Anterior cingulate cortex (tissue), 58 donors: ENCODE measurements at regions not wholly inside any gene's neighbourhood (a gene's known extent, or its start where the extent isn't known, plus 50 kb on each side); places are given as distances from the start of the nearest gene placed in this dataset.
"Not testable (repeated sequence)": the region's sequence is repeated elsewhere in the genome, so short reads cannot be mapped to it uniquely, and the experiment has no call there.

Experiments used
- DNase-seq, 58 donors: peaks; one replicate each; lab custom pipeline; 2025; lab: John Stamatoyannopoulos, UW

DNA sequence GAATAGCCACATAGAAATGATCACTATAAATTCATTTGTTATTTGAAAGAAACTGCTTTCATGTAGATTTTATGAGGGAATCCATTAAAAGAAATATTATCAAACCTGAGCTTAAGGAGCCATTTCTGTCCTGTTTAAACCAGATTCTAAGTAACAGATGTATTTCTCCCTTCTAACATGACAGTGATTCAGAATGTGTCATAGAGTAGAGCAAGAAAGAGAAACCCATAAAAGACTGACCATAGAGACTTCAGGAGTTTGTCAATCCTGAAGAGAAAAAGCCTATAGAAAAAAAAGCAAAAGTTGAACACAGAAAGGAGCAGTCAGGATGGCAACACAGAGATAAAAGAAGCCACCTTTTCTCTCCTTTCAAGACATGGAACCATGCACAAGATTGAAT is 390.6 kb downstream of the PRIM2 start:
- not testable (repeated sequence) for DNase-seq

DNA sequence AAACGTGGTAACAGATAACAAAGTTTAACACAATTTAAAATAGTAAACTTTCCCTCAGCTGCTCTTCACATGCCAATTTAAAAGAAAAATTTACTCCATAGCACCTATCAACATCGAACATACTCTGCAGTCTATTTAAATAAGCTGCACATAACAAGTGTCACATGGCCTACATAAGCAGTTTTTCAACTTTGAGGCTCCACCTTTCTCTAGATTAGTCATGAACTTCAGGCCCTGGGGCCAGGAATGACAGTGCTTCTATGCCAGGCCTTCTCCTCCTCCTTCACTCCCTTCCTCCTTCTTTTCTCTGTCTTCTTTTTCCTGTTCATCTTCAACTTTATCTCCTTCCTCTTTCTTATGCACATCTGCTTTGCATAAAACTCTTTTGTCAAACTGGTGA is 405.1 kb downstream of the PRIM2 start:
- not testable (repeated sequence) for DNase-seq

DNA sequence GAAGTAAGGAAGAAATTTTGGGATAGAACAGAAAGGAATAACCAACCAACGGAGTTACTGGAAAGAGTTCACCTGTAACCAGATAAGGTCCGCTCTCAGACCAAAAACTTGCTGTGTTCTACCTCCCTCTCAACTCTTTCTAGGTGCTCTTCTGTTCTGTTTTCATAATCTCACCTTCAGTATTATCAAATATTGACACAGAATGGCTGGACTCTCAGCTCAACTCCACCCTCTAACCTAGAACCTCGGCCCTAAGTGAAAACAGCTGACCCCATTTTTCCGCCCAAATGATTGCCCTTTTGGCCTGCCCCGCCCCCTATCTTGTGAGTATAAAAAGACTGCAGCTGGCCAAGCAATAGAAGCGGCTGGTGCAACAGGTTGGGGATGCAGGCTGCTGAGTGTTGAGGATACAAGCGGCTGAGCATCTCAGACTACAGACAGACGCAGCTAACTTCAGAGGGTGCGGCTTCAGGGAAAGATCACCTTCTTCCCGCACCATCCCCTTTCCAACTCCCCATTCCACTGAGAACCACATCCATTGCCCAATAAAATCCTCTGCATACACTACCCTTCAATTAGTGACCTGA is 406.5 kb downstream of the PRIM2 start:
- DNase-seq = not testable (repeated sequence)

DNA sequence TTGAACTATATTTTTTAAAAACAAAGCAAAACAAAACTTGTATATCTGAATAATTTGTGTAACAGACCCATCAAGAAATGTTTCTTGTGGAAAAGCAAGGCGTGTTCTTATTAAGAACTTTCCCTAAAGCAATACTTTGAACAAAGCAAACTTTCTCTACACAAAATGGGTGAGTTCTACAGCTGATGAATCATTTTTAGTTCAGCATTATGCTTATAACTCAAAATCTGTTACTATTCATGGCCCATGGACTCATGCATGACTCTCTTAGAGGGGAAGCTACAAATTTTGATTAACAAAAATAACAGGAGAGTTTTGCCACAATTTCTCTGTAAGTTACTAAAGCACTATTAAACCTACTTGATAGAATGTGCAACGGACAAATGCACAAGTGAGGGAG is 412.0 kb downstream of the PRIM2 start:
- not testable (repeated sequence) for DNase-seq

DNA sequence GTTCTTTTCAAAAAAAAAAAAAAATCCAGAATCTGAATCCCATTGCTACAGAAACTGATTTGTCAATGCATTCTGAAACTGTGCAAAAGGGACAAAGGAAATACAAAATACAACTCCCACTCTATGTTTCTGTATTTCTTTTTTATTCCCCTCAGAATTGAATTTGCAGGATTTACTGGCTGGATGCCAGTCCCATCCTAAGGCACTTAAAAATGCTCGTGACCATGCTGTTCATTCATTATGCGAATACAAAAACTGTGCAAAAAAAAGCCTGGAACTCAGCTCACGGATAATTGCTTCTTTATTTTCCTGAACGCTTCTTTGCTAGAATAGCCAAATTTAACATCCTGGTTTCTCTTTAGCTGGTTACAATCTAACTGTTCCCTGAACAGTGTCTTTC is 413.3 kb downstream of the PRIM2 start:
- not testable (repeated sequence) for DNase-seq

DNA sequence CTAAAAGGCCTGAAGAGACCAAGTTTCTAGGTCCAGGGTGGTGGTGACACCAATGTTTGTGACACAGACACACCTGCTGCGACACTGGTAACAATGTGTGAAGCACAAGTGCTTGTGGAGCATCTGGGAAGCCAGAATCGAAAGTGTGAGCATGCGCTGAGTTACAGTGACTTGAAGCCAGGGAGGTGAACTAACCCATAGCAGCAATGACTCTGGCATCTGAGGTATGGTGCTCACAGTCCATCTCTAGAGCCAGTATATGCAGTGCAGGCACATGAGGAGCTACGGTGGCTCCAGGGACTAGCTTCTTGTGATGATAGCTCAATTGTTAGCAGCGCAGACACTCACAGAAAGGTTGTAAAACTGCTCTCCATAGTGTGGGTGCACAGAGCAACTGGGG is 430.3 kb downstream of the PRIM2 start:
- not testable (repeated sequence) for DNase-seq

DNA sequence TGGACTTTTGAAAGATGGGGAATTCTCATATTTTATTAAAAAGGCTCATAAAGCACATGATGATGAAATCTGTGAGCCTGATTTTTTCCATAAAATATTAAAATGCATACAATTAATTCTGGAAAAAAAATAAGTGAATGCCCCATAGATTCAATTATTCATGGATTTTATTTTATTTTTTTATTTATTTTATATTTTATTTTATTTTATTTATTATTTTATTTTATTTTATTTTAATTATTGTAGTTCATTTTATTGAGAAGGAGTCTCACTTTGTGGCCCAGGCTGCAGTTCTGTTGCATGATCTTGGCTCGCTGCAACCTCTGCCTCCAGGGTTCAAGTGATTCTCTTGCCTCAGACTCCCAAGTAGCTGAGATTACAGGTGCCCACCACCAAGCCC is 442.4 kb downstream of the PRIM2 start:
- DNase-seq = not testable (repeated sequence)

DNA sequence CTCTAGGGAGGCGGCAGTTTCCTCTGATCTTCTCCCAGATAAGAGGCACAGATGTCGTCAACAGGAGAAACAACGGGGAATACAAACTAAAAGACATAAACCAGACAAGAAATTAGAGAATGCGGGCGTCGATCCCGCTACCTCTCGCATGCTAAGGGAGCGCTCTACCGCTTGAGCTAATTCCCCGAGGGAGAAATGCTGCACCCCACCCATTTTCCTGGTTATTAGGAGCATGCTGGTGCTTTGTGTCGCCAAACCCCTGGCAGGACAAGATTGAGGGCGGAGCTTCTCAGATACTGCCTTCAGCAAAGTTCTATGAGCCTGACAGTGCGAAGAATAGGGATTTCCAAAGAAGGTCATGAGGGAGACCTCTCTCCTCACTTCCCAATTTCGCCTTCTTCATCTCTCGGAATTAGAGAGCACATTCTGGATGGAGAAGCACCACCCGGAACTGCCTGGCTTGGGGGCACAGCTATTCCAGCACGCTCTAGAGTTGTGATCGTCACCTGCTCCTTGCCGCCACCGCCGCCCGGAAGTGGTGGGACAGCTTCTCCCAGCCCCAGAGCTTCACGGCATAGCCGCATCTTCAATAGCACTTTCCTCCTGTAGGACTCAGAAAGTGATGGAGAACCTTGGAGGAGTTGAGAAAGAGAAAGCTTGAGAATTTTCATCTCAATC is 475.4 kb downstream of the PRIM2 start:
- not testable (repeated sequence) for DNase-seq

DNA sequence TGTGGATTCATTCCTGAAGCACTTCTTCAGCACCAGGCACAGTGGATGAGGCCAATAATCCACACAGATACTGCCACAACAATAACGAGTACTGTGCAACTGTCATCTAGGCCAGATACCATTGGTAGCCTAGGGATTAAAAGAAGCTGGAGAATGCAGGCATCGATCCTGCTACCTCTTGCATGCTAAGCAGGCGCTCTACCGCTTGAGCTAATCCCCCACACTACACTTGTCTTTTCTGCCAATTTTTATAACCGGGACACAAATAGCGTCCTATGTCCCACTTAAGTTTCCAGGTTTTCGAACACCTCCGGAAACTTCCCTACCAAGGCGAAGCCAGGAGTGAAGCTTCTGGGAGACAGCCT is 475.9 kb downstream of the PRIM2 start:
- not testable (repeated sequence) for DNase-seq

DNA sequence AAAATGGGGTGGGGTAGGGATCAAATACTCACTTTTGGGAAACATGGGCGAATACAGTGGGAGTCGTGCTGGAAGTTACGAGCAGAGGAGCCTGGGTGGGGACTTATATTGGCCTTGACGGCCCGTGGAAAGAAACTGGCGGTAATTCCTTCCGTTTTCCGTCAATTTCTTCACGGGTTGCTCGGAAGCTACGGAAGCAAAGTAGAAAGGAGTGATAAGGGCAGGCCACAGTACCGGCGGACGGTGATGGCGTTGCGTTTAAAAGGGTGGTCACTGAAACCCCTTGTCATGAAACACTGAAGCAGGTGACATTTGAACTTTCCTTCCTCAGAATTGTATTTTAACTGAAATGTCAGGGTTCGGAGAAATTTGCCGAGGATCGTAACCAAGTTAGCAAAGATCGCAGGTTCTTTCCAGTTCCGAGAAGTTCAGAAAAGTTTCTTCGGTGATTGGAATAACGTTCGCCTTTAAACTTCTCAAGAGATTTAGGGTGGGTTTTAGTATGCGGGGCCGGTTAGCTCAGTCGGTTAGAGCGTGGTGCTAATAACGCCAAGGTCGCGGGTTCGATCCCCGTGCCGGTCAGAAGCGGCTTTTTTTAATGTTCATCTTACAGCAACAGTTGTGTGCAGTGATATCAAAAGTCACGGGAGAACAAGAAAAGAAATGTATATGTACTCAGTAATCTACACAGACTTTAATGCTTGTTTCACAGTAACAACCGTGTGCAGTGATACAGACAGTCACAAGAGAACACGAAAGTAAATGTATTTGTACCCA is 482.5 kb downstream of the PRIM2 start:
- not testable (repeated sequence) for DNase-seq

DNA sequence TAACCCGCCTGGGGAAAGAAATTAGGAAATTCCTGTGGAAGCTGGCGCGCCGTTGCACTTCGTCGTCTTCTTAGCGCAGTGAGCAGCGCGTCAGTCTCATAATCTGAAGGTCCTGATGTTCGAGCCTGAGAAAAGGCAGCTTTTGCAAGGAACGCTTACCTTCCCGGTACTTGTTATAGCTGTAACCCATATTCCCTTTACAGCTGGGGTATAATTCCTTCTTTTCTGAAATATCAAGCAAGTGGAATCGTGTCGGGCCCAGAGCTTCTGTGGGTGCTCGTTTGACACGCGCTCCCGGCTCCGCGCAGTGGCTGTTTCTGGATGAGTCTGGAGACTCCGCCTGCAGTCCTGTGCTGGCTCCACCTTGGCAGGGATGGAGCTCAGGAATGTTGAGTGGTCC is 491.2 kb downstream of the PRIM2 start:
- DNase-seq = not testable (repeated sequence)

DNA sequence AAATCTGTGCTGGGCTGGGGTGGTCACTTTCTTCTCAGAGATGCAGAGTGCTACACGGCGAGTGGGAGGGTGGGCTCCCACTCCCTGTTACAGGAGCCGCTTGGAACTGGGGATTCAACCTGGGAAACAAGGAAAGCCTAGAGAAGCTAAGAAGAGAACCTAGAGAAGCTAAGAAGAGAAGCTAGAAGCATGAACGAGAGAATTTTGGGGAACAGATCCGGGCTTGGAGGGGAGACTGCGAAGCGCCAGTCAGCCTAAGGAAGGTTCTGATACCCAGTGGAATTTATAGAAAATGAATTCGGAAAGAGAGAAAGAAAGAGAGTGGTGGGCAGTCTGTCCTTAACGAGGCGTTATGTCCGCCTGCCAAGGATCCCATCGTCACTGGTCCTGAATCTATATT is 492.0 kb downstream of the PRIM2 start:
- DNase-seq = not testable (repeated sequence)

DNA sequence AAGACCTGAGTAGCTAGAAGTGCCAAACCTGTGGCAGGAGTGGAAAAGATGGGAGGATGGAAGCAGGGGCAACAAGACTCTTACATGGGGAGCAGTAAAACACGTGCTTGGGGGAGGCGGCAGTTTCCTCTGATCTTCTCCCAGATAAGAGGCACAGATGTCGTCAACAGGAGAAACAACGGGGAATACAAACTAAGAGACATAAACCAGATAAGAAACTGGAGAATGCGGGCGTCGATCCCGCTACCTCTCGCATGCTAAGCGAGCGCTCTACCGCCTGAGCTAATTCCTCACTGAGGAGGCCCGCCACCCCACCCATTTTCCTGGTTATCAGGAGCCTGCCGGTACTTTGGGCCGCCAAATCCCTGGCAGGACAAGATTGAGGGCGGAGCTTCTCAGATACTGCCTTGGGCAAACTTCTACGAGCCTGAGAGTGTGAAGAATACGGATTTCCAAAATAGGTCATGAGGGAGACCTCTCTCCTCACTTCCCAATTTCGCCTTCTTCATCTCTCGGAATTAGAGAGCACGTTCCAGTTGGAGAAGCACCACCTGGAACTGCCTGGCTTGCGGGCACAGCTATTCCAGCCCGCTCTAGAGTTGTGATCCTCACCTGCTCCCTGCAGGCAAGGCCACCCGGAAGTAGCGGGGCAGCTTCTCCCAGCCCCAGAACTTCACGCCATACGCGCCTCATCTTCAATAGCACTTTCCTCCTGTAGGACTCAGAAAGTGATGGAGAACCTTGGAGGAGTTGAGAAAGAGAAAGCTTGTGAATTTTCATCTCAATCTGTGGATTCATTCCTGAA is 496.0 kb downstream of the PRIM2 start:
- DNase-seq = not testable (repeated sequence)

DNA sequence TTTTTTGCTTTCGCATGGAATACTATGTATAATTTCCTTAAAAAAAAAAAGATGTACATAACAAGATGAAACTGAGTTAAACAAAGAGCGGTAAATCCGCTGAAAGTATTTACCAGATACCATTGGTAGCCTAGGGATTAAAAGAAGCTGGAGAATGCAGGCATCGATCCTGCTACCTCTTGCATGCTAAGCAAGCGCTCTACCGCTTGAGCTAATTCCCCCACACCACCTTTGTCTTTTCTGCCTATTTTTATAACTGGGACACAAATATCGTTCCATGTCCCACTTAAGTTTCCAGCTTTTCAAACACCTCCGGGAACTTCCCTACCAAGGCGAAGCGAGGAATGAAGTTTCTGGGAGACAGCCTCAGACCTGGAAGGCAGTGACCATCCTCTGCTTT is 498.4 kb downstream of the PRIM2 start:
- not testable (repeated sequence) for DNase-seq

DNA sequence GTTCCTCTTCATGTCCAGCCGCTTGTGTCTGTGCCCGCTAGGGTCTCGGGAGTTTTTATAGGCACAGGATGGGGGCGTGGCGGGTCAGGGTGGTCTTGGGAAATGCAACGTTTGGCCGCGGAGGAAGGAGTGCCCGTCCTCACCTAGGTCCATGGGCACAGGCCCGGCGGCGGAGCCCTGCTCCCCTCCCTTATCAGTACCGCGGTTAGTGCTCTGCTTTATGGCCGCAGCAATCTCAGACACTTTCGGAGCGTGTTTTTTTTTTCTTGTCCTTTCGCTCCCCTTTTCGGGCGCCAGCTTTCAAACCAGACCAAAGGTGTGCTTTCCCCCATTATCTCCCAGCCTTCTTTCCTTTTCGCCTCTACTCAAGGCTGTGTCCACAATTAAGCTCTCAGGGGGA is 503.9 kb downstream of the PRIM2 start:
- not testable (repeated sequence) for DNase-seq

DNA sequence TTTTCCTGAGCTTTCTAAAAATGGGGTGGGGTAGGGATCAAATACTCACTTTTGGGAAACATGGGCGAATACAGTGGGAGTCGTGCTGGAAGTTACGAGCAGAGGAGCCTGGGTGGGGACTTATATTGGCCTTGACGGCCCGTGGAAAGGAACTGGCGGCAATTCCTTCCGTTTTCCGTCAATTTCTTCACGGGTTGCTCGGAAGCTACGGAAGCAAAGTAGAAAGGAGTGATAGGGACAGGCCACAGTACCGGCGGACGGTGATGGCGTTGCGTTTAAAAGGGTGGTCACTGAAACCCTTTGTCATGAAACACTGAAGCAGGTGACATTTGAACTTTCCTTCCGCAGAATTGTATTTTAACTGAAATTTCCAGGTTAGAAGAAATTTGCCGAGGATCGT is 505.0 kb downstream of the PRIM2 start:
- not testable (repeated sequence) for DNase-seq

DNA sequence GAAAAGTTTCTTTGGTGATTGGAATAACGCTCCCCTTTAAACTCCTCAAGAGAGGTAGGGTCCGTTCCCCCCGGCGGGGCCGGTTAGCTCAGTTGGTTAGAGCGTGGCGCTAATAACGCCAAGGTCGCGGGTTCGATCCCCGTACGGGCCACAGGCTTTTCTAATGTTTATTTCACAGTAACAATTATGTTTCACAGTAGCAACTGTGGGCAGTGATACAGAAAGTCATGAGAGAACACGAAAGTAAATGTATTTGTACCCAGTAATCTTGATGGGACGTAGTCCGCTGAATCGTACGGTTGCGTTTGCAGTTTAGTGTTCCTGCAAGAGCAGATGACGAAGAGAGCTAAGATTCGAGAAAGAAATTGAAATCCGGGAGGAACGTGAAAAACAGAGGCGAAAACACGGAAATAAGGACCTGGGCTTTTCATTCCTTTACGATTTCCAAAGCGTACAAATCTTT is 505.5 kb downstream of the PRIM2 start:
- no peak for DNase-seq

DNA sequence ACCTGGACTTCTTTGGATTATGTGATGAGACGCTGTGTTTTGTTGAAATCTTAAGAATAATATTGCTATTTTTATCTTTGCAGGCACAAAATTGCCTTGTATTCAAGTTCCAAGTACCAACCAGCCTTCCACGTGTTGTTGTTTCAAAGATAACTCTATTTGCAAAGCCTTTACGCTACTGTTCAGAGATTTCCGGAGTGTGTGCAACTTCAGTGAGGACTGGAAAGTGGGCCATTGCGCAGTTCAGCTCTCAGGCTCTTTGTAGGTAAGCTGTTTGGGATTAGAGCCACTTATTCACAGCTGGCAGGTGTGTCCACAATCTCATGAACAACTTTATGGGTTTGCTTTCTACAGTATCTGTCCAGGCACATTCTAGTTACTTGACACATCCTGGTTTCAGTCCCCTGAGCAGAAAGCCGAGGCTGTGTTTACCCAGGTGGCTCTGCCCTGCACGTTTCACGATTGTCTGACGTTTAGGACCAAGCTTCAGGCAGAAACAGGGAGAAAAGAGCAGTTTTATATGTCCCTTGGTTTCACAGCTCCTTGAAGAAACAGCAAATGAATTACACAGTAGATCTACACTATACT is 520.3 kb downstream of the PRIM2 start:
- DNase-seq = not testable (repeated sequence)

DNA sequence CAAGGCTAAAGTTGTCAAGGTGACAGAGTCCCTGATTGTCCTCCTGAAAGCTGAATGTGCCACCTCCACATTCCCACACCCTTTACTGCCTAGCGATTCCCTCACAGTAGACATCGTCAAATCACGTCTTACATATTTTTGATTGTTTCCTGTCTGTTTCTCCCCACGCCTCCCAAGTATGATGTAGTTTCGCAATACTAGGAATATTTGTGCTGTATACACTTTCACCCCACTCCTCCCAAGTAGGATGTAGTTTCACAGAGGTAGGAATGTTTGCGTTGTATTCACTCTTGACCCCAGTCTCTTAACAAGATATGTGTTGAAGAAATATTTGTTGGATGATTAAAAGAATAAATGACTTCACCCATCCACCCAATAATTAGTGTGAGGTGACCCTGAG is 524.1 kb downstream of the PRIM2 start:
- DNase-seq = not testable (repeated sequence)

DNA sequence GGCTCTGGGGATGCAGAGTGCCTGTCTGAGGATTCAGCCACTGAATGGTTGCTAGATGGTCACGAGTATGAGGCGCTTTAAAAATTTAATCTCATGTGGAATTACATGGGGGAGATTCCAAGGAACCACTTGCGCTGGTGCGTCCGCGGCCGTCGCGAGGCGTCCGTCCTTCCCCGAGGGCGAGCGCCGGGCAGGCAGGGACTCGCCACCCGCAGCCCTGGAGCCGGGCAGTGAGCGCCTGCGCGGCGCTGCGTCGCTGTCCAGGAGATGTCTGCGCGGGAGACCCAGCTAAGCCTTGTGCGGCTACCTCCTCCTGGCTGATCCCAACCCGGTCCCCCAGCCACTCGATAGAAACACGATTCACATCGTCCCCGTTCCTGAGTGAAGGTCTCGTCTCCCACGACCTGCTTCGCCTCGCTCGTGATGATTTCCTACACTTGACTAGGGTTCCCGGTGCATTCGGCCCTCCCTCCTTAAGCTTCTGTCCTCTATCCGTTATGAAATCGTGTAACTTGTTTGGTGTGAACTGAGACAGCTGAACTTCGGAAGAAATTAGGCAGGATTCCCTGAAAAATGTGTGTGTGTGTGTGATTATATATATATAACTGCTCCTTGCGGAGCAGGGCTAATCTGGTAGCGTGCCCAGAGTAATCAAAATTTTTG is 536.4 kb downstream of the PRIM2 start:
- peak in 16 of 58 donors; percentile 0 to 9 (median 1) for DNase-seq
